Midbrain (tissue), 1 donor: ENCODE measurements at regions not wholly inside any gene's neighbourhood (a gene's known extent, or its start where the extent isn't known, plus 50 kb on each side); places are given as distances from the start of the nearest gene placed in this dataset.
"Not testable (repeated sequence)": the region's sequence is repeated elsewhere in the genome, so short reads cannot be mapped to it uniquely, and the experiment has no call there.

ENCODE experiments used
- DNase-seq: peaks from one replicate; lab custom pipeline; 2025; lab: John Stamatoyannopoulos, UW

GRCh38 chr10:109809954-109810353 is 113.4 kb downstream of the XPNPEP1 start:
- not testable (repeated sequence) for DNase-seq

GRCh38 chr10:109801191-109801590 is 122.1 kb downstream of the XPNPEP1 start:
- not testable (repeated sequence) for DNase-seq

DNA sequence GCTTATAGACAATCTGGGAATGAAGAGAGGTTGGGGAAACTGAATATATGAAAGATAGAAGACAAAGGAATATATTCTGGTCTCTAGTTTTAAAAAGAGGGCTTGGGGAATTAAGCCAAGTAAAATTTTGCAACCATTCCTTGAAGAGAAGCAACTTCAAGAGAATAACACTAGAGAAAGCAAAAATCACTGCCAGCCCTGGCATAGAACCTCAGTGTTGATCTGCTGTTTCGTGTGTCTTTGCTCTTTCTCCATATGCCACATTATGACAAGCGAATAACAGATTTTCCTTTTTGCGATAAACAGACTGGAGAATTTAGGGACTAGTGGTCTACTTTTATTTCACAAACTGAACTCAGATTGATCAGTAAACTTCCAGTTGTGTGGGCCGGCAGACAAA is 132.7 kb downstream of the XPNPEP1 start:
- DNase-seq: no peak

GRCh38 chr10:109784236-109784635 is 139.1 kb downstream of the XPNPEP1 start:
- DNase-seq: no peak

- no peak for DNase-seq
Observed at GRCh38 chr10:109783286-109783685, 140.0 kb downstream of the XPNPEP1 start.

GRCh38 chr10:109780997-109781396 is 142.3 kb downstream of the XPNPEP1 start:
- no peak for DNase-seq

- DNase-seq: no peak
Observed at GRCh38 chr10:109778993-109779392, 144.3 kb downstream of the XPNPEP1 start.

DNA sequence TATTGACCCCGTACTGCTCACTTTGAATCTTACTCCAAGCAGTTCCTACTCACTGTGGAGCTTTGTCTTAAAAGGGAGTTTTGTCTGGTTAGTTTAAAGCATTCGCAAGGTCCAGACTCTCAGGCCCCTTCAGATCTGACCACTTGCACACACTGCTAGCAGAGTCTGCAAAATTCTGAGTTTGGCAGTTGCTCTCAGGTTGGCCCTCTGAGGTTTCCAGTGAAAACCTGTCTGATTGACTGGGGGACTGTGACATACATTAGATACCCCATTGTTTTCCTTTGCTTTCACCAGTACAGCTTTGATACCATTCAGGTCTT is 149.2 kb downstream of the XPNPEP1 start:
- no peak for DNase-seq

DNA sequence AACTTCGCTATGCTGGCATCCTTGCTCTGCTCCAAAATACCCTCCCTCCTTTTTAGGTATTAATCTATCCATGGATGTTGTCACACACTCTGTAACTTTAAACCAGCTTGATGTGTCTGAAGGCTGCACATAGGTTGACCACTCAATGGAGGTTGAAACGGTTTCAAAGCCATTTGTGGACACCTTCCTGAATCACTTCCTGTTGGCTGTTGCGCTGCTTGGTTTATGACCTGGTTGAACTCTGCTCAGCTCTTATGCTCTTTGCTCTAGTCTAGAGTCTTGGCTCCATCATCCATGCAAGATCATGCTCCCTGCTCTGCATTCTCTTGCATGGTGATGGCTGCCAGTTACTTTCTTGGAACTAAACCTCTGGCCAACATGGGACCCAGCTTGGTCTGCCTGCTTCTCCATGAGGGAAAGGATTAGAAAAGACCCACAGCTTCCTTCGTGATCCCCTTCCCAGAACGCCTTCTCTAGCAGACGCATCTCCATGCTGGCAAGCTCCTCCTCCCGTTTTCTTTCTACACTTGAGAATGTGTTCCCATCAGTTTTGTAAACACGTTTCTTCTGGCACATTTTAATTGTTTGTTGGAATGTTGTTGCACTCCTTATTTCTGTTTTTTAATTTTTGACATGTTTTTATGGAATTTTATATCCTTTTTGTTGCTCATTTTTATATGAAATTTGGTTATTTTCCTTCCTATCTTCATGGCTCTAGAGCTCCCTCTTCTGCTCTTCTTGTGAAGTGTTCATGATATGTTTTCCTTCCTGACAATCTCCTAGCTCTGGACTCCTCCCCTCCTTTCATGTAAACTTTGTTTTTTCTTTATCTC is 149.8 kb downstream of the XPNPEP1 start:
- no peak for DNase-seq

DNA sequence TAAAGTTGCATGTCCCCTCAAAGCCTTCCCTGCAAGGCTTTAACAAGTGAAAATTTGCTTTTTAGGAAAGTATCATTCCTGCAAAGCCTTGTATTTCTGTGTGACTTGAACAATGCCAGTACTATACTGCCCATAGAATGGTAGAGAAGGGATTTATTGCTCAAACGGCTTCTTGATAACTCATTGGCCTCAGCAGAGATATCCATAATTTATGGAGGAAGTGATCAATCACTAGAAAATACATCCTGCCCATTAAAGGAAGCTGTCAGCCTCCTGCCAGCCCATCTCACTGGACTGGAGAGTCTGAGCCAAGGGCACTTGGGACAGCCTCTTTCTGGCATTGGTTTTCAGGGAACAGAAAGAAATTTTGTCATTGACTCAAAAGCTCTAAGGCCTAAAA is 152.6 kb downstream of the XPNPEP1 start:
- no peak for DNase-seq

- DNase-seq: no peak
Observed at GRCh38 chr10:109769966-109770365, 153.3 kb downstream of the XPNPEP1 start.

GRCh38 chr10:109765838-109766237 is 157.5 kb downstream of the XPNPEP1 start:
- no peak for DNase-seq

DNA sequence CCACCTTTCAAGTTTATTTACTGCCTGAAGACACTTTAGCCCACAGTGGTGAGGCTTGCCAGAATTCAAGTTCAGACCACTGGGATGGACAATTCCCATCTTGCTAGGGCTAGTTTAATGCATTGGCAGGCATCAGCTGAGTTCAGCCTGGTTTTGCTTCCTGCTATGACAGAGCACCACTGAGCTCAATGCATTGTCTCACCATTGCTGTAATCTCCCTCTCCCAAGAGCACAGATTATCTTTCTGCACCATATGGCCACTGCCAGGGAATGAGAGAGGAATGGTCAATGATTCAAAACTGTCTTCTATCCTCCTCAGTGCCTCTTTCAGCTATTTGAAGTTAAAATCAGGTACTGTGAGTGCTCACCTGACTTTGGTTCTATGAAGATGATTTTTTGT is 160.8 kb downstream of the XPNPEP1 start:
- DNase-seq: no peak

- DNase-seq: not testable (repeated sequence)
Observed at GRCh38 chr10:109757670-109758069, 165.6 kb downstream of the XPNPEP1 start.

DNA sequence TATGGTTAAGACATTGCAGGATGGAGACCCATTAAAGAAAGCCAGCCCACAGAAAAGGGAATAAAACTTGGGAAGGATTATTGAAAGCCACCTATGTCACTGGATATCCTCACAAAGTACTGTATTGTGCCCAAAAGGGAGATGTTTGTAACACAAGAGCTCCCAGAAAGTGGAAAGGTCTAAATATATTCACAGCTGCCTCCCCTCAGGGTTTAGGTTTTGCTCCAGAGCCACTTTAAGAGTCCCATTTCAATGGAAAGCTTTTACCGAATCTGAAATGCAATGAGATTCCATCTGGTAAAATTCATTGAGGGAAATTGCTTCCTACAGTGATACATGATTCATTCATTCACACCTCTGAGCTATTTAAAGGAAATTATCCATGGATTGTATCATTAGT is 176.4 kb downstream of the XPNPEP1 start:
- DNase-seq: no peak

DNA sequence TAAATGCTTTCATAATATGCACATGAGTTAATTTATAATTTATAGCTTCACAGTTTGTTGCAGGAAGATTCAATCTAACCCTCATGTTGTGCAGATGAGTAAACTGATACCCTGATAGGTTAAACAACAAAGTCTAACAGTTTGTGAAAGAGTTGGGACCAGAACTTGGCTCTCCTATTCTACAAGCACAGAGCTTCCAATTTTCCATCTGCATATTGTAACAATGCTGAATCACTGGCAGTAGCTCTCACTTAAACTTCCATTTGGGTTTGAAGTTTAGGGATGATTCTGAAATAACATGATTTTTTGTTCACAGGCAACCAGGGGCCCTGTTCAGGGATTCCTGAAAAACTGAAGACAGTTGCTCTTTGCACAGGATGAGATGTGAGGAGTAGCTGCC is 179.3 kb downstream of the XPNPEP1 start:
- DNase-seq: no peak

DNA sequence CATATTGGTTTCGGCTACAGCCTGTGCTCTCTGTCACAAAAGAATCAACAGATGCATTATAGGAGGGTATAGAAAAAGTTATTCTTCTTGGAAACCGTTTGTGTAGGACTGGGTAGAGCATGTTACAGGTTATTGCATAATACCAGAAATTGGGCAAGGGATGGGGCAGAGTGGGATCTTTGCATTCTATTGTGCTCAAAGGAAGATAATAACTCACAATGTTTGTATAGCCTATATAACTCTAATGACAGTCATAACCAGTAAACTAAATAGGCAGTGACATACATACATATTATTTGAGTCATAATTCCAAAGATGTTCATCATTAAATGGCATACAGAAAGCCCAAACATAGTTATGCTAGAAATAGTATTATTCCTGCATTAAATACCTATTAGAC is 179.7 kb downstream of the XPNPEP1 start:
- DNase-seq: no peak

DNA sequence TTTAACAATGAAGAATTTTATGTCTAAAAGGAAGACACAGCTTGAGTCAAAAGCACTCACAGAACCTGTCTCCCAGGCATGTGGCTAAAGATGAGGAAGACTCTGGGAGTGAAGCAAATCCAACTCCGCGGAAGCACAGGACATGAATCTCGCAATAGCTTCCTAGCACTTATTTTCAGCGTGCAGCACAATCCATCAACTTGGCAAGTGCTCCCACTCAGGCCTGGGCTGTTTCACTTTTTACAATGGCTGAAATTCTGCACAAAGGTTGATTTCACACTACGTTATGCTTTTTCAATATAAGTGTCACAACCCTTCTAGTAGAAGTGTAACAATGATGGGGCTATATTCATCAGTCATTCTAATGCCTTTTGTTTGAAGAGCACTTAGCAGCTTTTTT is 180.2 kb downstream of the XPNPEP1 start:
- DNase-seq: no peak

GRCh38 chr10:109741712-109742111 is 181.6 kb downstream of the XPNPEP1 start:
- DNase-seq: no peak

DNA sequence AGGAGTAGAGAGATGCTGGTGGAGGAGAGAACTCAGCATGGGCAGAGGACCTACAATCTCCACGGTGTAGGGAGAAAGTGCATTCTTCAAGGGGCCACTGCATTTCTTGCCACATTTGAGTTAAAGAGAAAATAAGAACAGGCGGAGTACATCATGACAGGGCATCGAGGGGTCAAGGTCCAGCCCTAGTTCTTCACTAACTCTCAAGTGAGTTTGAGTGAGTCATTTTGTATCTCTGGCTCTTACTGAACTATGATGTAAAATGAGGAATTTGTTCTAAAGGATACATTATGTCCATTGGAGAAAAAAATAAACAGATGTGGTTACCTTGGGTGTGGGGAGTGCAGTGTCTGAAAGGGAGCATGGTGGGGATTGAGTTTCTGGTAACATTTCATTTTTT is 182.9 kb downstream of the XPNPEP1 start:
- no peak for DNase-seq

GRCh38 chr10:109737626-109738025 is 185.7 kb downstream of the XPNPEP1 start:
- DNase-seq: no peak

GRCh38 chr10:109737009-109737408 is 186.3 kb downstream of the XPNPEP1 start:
- DNase-seq: no peak

GRCh38 chr10:109735776-109736175 is 187.5 kb downstream of the XPNPEP1 start:
- DNase-seq: no peak

- no peak for DNase-seq
Observed at GRCh38 chr10:109732254-109732965, 190.9 kb downstream of the XPNPEP1 start.
